NCI-H1417 treated with DMSO at 0.1 percent for 48 hours (cell line): ENCODE measurements at regions not wholly inside any gene's neighbourhood (a gene's known extent, or its start where the extent isn't known, plus 50 kb on each side); places are given as distances from the start of the nearest gene placed in this dataset.
A peak's percentile ranks its signal among the peaks of the same experiment; 100 is the strongest.

Source experiments
- DNase-seq: peaks from one replicate; lab custom pipeline; 2025; lab: John Stamatoyannopoulos, UW

GRCh38 chr1:198040880-198041279 is 115.9 kb upstream of the NEK7 start:
- no peak for DNase-seq

DNA sequence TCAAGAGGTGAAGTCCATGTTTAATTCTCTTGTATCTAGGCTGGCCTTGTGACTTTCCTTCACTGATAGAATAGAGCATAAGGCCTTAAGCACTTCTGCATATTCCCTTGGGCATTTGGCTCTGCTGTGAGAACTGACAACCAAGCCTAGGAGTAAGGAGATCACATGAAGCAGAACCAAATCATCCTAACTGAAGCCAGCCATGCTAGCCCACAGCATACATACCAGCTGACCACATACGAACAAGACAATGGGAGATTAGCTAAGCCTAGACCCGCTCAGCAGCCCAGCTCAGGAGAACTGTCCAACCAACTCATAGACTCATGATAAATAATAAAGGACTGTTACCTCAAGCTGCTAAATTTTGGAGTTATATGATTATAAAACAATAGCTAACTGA is 114.6 kb upstream of the NEK7 start:
- no peak for DNase-seq

- DNase-seq, result no peak
These were observed 108.9 kb upstream of the NEK7 start for GRCh38 chr1:198047913-198048312.

DNA sequence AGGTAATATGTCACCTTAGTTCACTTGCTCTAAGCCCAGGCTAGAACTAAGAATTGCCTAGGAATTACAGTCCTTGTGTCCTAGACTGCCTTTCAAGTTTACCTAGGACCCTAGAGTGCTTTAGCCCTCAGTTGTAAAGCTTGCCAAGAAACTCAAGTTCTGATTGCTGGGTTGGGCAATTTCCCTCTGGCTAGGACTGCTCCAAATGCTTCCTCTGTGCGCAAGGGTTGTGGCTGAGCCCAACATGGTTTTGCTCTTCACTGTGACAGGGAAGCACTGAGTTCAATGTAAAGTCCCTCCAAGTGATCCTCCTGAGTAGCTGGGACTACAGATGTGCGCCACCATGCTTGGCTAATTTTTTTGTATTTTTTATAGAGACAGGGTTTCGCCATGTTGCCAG is 102.3 kb upstream of the NEK7 start:
- no peak for DNase-seq

- no peak for DNase-seq
These were observed 100.5 kb upstream of the NEK7 start for GRCh38 chr1:198056255-198056654.

- DNase-seq, result no peak
These were observed 92.6 kb upstream of the NEK7 start for GRCh38 chr1:198064181-198064580.

GRCh38 chr1:198068285-198068684 is 88.5 kb upstream of the NEK7 start:
- DNase-seq, result no peak

DNA sequence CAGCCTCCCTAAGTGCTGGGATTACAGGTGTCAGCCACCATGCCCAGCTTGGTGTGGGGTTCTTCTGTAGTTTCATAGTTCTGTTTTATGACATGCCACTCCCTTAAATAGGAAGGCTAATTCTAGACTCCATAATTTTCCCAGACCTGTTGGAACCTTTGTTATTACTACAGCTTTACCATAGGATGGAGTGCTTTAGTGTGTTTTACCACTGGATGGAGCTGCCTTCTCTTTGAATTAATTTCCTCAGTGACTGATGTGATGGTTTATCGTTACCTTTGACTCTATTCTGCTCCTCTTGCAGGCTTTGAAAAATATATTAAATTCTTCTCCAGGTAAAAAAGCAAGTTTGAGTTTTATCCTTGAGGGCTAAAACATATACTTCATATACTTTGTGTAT is 84.6 kb upstream of the NEK7 start:
- DNase-seq, result no peak

DNA sequence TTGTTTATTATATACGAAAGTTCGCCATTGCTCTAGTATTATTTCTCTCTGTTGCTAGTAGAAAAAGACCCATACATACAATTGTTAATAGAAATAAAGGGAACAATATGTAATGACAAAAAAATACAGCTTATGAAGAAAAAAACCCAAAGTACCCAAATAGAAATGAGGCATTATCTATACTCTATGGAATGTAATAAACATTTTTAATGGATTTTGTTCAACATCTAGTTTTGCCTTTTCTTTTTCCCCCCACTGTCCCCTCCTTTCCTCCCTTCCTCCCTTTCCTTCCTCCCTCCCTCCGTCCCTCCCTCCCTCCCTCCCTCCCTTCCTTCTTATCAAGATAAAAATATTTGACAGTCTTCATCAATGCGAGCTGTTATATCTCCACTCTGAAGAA is 81.5 kb upstream of the NEK7 start:
- DNase-seq, result no peak

DNA sequence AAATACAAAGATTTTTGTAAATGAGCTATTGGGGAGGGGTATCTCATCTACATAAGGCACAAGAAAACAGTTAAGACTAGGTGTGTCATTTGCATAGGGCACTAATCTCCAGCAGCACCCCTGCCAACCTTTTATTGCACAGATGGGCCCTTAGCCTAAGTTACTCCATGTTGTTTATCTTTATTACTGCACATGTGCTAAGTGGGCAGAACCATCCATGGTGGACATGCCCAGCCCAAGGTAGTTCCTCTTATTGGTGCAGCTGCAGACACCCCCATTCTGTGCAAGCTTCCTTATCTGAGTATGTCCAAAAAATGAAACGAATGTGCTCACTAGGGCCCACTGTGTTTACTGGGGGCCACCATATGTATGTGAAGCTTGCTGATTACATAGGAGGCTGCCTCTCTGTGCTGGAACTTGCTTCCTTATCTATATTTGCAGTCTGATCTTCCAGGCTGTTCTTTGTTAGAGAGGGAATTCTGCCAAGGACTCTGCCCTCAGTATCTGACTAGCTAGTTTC is 77.3 kb upstream of the NEK7 start:
- no peak for DNase-seq

GRCh38 chr1:198082576-198082975 is 74.2 kb upstream of the NEK7 start:
- DNase-seq, result no peak

- DNase-seq, result no peak
These were observed 73.2 kb upstream of the NEK7 start for GRCh38 chr1:198083549-198083948.

GRCh38 chr1:198084241-198084908 is 72.4 kb upstream of the NEK7 start:
- no peak for DNase-seq

DNA sequence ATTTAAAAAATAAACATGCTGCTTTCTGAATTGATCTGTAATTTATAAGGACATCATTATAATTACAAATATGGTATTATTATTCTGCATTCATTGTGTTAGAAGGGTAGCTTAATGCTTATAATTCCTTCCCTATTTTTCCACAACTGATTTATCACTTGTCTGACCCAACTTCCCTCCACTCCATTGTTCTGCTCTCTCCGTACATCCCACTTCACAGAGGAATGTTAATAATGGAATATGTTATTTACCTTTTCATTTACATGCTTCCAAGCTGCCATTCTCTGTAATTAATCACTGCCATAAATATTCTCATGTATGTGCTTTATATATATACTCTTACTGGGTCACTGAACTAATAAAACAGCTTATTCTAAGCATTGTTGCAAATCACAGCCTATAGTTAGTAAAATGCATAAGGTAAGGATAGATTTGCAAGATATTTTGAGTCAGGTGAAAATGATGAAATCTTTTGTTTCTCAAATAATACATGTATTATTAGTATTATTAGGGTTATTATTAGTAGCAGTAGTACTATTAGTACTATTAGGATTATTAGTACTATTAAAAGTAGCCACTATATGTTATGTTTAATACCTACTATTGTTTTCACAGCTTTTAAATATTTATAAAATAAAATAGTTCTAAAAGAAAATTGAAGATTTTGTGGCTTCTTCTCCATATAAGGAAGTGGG is 70.6 kb upstream of the NEK7 start:
- DNase-seq, result peak; percentile 52

GRCh38 chr1:198087831-198088230 is 69.0 kb upstream of the NEK7 start:
- DNase-seq, result no peak

GRCh38 chr1:198088360-198089071 is 68.3 kb upstream of the NEK7 start:
- no peak for DNase-seq

DNA sequence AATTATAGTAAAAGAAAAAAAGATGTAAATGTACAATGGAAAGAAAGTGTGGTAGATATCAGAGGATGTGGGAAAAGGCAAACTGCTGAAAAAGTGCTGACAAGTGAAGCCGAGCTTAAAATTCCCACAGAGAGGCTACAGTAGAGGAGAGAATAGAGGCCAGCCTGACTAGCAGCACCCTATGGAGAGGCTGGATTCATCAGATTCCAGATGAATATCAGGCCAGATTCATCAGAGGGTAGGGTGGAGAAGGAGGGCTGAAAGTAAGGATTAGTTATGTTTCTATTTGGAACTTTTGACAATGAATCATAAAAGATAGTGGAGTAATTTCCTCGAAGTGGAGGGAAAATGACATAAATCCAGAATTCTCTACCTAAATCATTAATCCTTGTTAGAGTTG is 60.4 kb upstream of the NEK7 start:
- DNase-seq, result no peak

- DNase-seq, result no peak
These were observed 57.0 kb upstream of the NEK7 start for GRCh38 chr1:198099755-198100154.

- no peak for DNase-seq
These were observed 54.9 kb upstream of the NEK7 start for GRCh38 chr1:198101716-198102453.

DNA sequence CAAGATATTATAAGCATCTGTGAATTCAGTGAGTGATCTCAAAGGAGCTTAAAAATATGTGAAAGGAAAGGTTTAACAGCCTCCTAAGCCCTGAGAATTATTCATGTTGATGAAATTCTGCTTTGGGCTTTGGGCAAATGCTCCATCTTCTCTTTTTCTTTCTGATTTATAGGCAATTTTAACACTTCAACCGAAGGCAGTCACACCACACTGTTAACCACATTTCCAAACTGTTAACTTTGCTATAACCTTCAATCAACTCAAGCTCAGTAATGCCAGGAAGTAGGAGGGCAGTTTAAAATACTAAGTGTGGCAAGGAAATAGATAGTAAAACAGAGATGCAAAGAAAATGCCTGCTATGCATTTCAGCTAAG is 54.4 kb upstream of the NEK7 start:
- DNase-seq, result no peak

DNA sequence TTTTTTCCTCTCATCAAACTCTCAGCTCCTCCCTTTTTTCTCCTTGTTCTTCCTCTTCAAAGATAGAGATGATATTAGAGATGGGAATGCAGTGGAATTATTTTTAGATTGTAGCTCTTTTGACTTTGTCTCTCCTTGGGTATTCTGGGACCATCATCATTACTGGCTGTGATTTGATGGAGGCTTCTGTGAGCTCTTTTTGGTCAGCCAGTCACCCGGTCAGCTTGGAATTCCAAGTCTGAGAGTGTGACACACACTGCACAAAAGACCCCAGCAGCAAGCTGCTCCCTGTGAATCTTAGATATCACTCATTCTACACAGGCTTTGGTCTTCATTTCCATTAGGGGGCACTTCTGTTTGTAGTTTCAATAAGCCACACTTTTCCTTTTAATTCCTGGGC is 51.6 kb upstream of the NEK7 start:
- no peak for DNase-seq

- no peak for DNase-seq
These were observed 50.8 kb upstream of the NEK7 start for GRCh38 chr1:198106011-198106410.
